Skin epidermis (tissue), 12 donors: ENCODE measurements at regions not wholly inside any gene's neighbourhood (a gene's known extent, or its start where the extent isn't known, plus 50 kb on each side); places are given as distances from the start of the nearest gene placed in this dataset.
A peak's percentile ranks its signal among the peaks of the same experiment; 100 is the strongest.

Experiments
- H3K27ac ChIP-seq, 21 experiments: fragments of 200-600 bp; sonication (generic) in 11 of 21; one replicate each; pipeline ENCODE4 v1.5.0; 2020; ENCODE audit warnings: mild to moderate bottlenecking in 3 of 21, inconsistent platforms in 2 of 21, moderate library complexity in 2 of 21
- H3K4me3 ChIP-seq, 7 experiments: fragments of 200-600 bp; sonication (generic) in 2 of 7; one replicate each; pipeline ENCODE4 v1.5.0; 2020; ENCODE audit warnings: inconsistent platforms in 2 of 7, mild to moderate bottlenecking in 2 of 7, moderate library complexity in 1 of 7

DNA sequence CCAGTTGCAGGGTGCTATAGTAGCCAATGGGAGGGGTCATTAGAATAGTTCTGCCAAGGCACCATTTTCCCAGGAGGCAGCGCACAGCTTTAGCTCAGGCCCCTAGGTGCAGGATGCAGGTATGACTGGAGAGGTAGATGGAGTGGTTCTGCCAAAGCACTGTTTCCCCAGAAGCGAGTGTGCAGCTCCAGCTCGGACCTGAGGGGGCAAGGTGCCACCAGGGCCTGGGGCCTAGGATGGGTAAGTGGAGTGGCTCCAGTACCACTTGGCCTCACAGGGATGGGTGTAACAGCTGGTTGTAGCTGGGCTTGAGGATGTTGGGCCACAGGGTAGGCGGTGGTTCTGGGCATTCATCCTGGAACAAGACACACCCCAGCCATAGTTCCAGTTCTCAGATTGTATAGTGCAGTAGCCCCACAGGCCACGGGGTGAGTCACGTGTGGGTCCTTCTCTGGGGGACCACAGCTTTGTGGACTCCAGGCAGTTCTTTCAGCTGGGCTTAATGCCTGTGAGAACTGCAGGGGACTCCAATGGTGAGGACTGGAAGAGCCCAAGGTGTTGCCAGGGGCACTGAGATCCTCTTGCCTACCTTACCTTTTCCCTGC lies 185.5 kb upstream of the ANKH start:
- no peak overlapping the region for H3K4me3 ChIP-seq
- H3K27ac ChIP-seq: no peak overlapping the region

GRCh38 chr5:15044521-15044920 lies 172.9 kb upstream of the ANKH start:
- no peak overlapping the region for H3K4me3 ChIP-seq
- no peak overlapping the region for H3K27ac ChIP-seq

DNA sequence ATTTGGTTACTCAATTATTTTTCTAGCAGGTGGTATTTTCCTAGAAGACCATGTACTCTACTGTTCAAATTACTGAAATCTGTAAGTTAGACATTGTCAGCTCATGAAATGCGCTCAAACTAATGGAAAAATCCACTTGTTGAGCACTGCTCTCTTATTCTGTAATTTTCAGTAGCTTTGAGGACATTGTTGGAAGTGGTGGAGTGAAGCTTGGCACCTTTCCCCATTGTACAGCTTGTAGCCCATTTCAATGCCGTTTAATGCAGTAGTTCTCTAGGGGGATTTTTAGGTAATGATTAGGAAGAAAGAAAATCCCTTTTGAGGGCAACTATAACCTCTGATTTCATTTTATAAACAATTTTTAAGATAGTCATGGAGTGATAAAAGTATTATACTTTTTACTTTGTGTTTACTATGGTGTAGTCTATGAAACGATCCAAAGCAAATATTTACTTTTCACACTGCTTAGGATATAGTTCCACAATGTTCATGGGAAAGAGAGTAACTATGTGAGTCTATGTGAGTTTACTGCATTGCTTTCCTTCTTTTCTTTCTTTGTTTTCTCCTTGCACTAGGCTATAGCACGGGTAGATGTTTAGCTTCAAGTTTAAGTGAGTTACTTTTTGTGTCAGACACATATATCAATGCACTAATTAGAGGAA lies 165.8 kb upstream of the ANKH start:
- H3K4me3 ChIP-seq: no peak overlapping the region

GRCh38 chr5:15034379-15034778 lies 162.8 kb upstream of the ANKH start:
- Histone ChIP-seq H3K4me3 (no peak overlapping the region), H3K27ac (no peak overlapping the region)

More for the DNA sequence above, 165.8 kb upstream of the ANKH start:
- H3K27ac ChIP-seq: no peak overlapping the region

- H3K4me3 ChIP-seq: no peak overlapping the region
- H3K27ac ChIP-seq: no peak overlapping the region
Observed at GRCh38 chr5:15031180-15031579, 159.6 kb upstream of the ANKH start.

DNA sequence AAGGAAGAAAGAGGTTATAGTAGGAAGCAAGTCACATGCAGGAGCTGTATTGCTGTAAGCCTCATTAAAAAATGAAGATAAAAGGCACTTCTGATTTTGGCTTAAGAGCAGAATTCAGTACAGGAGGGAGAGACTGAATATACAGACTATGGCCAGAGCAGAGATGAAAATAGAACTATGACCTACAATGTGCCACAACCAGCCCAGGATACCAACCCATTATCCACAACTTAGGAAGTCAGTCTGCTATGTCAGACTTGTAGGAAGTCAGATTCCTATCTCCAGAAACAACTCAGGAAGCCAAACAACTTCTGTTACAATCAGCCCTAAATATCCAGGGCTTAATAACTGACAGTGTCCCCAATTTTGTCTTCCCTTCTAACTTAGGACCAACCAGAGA lies 156.2 kb upstream of the ANKH start:
- no peak overlapping the region for H3K4me3 ChIP-seq

GRCh38 chr5:15026944-15027343 lies 155.4 kb upstream of the ANKH start:
- Histone ChIP-seq H3K27ac (no peak overlapping the region), H3K4me3 (no peak overlapping the region)

More for the DNA sequence above, 156.2 kb upstream of the ANKH start:
- H3K27ac ChIP-seq: no peak overlapping the region

DNA sequence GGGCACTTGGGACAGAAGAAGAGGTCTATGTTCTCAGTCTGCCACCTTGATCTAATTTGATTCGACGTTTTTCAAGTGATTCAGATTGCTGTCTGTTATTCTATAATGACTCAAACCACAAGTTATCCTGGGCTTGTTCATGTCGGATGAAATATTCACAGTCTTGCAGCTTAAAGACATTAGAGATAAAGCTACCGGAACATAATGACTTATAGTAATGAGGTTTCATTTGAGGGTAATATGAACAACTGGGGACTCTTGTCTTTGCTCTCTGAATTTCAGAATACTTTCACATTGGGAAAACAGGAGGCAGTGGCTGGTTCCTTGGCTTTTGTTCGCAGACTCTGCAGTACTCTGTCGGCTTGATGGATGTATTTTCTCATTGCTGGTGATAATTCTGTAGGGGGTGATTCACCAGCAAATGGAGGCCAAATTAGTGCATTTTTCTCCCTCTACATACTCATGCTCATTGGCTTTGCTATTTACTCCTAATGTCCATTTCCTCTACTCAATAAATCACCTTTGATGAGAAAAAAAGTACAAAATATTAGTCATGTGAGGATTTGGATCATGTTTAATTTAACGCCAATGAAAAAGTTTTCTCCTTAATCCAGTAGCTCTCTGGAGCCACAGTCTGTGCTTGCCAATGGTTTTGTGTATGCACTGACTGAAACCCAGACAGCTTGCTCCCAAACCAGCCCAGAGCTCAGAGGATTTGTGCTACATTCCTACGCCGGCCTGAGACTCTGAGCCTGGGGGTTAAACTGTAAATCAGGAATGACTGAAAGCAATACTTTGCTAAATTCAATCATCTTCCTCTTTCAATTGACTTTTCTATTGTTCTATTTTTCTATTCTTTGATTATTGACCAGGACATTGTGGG lies 154.7 kb upstream of the ANKH start:
- no peak overlapping the region for H3K4me3 ChIP-seq
- no peak overlapping the region for H3K27ac ChIP-seq

GRCh38 chr5:15023846-15024245 lies 152.3 kb upstream of the ANKH start:
- Histone ChIP-seq H3K27ac (no peak overlapping the region), H3K4me3 (no peak overlapping the region)

DNA sequence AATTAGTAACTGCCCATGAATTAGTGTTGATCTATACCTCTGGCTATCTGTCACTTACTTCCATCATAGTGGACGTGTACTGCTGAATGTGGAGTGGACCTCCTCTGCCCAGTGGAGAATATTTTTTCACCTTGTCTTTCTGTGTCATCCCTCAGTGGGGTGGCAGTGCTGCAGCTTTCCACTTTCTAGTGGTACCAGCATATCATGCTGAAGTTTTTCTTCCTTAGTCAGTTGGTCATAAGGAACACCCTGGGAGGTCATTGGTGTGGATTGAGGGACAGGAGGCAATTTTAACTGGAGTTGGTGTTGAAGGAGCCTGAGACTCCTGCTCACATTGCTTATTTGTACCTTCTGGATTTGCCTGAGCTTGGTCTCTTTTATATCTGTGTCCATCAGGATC lies 151.7 kb upstream of the ANKH start:
- Histone ChIP-seq H3K27ac (no peak overlapping the region), H3K4me3 (no peak overlapping the region)

- H3K27ac ChIP-seq: peak overlapping the region in 3 of 21 experiments; percentile 24 to 51 (median 51)
- no peak overlapping the region for H3K4me3 ChIP-seq
Observed at GRCh38 chr5:15021266-15022046, 149.9 kb upstream of the ANKH start.

DNA sequence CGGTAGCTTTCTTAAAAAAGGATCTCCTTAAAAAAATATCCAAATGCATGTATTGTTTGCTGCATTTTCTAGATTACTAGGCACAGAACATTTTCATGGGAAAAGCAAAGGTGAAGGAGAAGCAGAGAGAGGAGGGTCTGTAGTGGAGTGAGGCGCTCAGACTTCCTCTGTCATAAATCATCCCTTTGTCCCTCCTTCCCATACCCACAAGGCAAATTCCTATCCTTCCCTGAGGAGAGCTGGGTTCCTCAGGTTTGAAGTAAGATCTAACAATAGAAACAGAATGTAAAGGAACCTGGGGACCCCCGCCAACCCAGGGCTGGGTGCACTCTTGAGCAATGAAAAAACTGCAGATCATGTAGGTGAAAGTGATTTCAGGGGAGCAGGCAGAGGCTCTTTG lies 149.2 kb upstream of the ANKH start:
- Histone ChIP-seq H3K27ac (no peak overlapping the region), H3K4me3 (no peak overlapping the region)

- Histone ChIP-seq H3K4me3 (no peak overlapping the region), H3K27ac (no peak overlapping the region)
Observed at GRCh38 chr5:15014809-15015208, 143.2 kb upstream of the ANKH start.

DNA sequence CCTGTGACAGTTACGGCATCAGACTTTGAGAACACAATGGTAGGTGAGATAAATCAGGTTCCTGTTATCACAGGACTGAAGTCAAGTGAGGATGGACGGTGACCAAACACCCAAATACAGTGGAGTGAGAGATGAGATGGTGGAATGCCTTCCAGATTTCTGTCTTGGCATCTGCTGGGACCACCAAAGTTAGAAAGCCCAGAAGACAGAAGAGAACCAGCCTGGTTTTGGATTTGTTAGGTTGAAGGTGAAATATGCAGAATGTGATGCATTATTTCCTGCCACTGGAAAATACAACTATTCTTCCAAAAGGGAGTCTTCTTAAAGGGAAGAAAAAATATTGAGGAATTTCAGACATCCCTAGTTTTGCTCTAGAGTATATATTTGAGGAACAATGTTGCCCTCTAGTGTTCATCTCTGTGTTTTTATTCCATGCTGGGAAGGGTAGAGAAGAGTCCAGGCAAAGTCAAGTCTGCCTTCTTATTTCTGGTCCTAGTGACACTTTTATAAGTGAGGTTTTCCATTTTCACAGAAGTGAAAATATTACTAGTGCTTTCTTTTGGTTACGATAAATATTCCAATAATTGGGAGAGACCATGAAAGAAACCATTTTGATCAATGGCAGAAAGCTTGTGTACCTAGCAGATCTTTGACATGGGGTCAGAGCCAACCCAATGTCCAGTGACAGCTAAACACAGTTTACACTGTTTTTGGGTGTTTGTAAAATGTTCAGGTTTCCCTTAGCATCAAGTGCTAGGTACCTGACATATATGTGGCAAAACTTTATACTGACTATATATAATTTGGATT lies 142.3 kb upstream of the ANKH start:
- no peak overlapping the region for H3K4me3 ChIP-seq
- no peak overlapping the region for H3K27ac ChIP-seq

DNA sequence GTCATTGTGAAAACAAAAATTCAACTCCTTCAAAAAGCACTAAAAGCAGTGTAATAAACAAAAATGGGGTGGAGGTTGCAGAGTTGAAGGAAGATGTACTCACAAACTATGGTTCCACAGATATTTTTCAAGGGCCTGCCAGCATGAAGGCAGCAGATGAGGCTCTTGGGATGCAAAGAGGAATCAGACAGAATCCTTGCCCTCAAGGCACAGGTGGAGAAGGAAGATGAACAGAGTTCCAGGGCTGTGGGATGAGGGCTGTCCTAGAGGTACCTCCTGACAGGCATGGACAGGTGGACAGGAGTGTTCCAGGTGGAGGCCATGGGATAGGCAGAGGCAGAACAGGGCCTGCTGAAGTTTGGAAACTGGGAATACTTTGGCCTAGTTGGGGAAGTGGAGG lies 140.5 kb upstream of the ANKH start:
- no peak overlapping the region for H3K27ac ChIP-seq
- no peak overlapping the region for H3K4me3 ChIP-seq

- Histone ChIP-seq H3K27ac (no peak overlapping the region), H3K4me3 (no peak overlapping the region)
Observed at GRCh38 chr5:15010936-15011335, 139.4 kb upstream of the ANKH start.

DNA sequence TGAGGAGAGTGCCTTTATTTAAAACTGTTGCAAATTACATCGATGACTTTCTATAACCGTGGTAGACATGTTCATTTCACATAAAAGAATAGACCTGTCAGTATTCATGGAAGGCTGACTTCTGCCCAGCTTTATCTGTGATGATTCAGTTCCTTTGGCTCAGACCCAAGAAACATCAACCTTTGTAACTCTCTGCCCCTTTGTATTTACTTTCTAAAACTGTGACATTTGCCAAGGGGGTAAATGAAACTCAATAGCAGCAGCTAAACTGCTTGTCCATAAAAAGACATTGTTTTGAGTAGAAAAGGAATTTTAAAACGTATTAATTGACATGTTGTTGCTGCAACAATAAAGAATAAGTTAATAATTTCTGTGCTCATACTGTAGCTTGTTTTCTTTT lies 137.8 kb upstream of the ANKH start:
- Histone ChIP-seq H3K4me3 (no peak overlapping the region), H3K27ac (peak overlapping the region in 14 of 21 experiments; percentile 15 to 87 (median 73))

DNA sequence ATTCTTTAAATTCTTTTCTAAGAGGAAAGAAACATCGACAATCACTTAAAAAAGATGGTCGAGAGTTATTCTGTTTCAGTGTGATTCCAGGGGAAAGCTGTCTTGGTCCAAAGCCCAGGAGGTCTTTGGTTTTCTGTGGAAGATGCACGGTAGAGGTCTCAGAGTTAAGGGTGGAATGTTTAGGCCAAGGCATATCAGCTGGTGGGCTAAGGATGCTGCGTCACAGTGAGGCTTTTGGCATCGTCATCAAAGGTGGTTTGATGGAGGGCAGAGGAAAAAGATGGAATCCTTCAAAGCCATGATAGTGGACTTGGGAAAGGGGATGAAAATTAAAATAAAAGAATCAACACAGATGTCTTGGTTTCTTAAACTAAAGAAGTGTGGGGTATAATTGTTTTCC lies 137.3 kb upstream of the ANKH start:
- Histone ChIP-seq H3K4me3 (no peak overlapping the region), H3K27ac (peak overlapping the region in 19 of 21 experiments; percentile 23 to 87 (median 71))

DNA sequence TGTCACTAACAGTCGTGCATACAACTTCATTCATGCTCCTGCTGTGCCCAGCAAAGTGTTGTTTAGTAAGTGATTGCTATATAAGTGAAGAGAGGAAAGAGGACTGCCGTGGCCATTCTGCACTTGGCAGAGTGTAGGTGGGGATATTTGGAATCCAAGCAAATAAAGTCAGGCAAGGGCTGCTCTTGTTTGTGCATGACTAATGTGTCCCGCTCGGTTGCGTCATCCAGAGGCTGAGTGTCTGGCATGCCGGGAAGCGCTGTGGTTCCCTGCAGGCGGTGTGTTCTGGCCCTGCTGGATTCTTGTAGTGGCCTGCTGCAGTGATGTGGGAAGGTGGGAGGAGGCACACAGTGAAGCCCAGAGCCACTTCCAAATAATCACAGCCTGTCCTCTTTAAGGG lies 136.9 kb upstream of the ANKH start:
- Histone ChIP-seq H3K27ac (peak overlapping the region in 18 of 21 experiments; percentile 40 to 87 (median 74)), H3K4me3 (no peak overlapping the region)
